Breast epithelium (tissue), 4 donors: ENCODE measurements at regions not wholly inside any gene's neighbourhood (a gene's known extent, or its start where the extent isn't known, plus 50 kb on each side); places are given as distances from the start of the nearest gene placed in this dataset.

Source experiments
- DNase-seq, 2 donors: peaks; one replicate each; pipeline ENCODE4 v3.0.0-alpha.2; 2019; ENCODE audit warnings: low spot score in 2 of 2
- H3K27ac ChIP-seq, 2 donors: fragments of 200-600 bp; sonication (generic) in 1 of 2; one replicate each; pipeline ENCODE4 v1.5.1; 2016 to 2019; ENCODE audit warnings: mild to moderate bottlenecking in 1 of 2
- H3K27me3 ChIP-seq, 2 donors: fragments of 200-600 bp; sonication (generic) in 1 of 2; one replicate each; pipeline versions ENCODE4 v1.5.1 to v1.6.0; 2017 to 2019; ENCODE audit warnings: control low read depth in 1 of 2, mild to moderate bottlenecking in 1 of 2
- H3K36me3 ChIP-seq: fragments of 200-600 bp; one replicate; pipeline ENCODE4 v1.5.1; 2019
- H3K4me1 ChIP-seq, 2 donors: fragments of 200-600 bp; sonication (generic); one replicate each; pipeline ENCODE4 v1.5.1; 2016 to 2019; ENCODE audit warnings: control low read depth in 1 of 2
- H3K4me3 ChIP-seq, 3 donors: fragments of 200-600 bp; sonication (generic); 1 replicate in 2 of 3; 2 replicates in 1 of 3; pipeline ENCODE4 v1.5.1; 2016 to 2019; ENCODE audit warnings: mild to moderate bottlenecking in 3 of 3, moderate library complexity in 2 of 3
- H3K9me3 ChIP-seq, 2 donors: fragments of 200-600 bp; sonication (generic) in 1 of 2; one replicate each; pipeline ENCODE4 v1.5.1; 2016 to 2019; ENCODE audit warnings: control low read depth in 1 of 2
- CTCF ChIP-seq, 3 donors: fragments of 450-650 bp; IDR thresholded peaks; one replicate each; pipeline ENCODE4 v1.5.1; 2016 to 2017; ENCODE audit warnings: antibody characterized with exemption in 3 of 3, mild to moderate bottlenecking in 3 of 3, moderate library complexity in 3 of 3
- POLR2A ChIP-seq: fragments of 450-650 bp; IDR thresholded peaks from one replicate; pipeline ENCODE4 v1.6.1; 2016; ENCODE audit warnings: antibody characterized with exemption, mild to moderate bottlenecking, moderate library complexity
- POLR2AphosphoS5 ChIP-seq, 3 donors: sonication (generic); formaldehyde crosslinking; IDR thresholded peaks; one replicate each; pipeline ENCODE4 v1.6.1; 2017; ENCODE audit warnings: antibody characterized with exemption in 3 of 3
- intact Hi-C: fragments of 100-400 bp; cut with DNase I; formaldehyde crosslinking; loops from one replicate; pipeline ENCODE4 v1.15.1; 2023; ENCODE audit warnings: low total_unique reads

- TF ChIP-seq CTCF (IDR thresholded peaks at IDR 0.05) (peak in 2 of 3 donors; percentile 13 to 16), POLR2A (no peak)
- no peak overlapping the region for H3K27ac ChIP-seq
- H3K36me3 ChIP-seq = no peaks in the 10 kb centered on the region
- H3K27me3 ChIP-seq = no peaks in the 10 kb centered on the region
- no peak overlapping the region for H3K4me3 ChIP-seq
- H3K9me3 ChIP-seq = no peaks in the 10 kb centered on the region
- intact Hi-C loops = no loop called here
- H3K4me1 ChIP-seq = no peaks in the 10 kb centered on the region
- no peak for DNase-seq
Measured at GRCh38 chr2:199019898-199020507, 437.7 kb downstream of the SATB2 start.

GRCh38 chr2:199018826-199019225 lies 438.9 kb downstream of the SATB2 start:
- H3K36me3 ChIP-seq = no peaks in the 10 kb centered on the region
- H3K4me1 ChIP-seq = no peaks in the 10 kb centered on the region
- no peaks in the 10 kb centered on the region for H3K27me3 ChIP-seq
- H3K27ac ChIP-seq = no peak overlapping the region
- no peaks in the 10 kb centered on the region for H3K9me3 ChIP-seq
- intact Hi-C loops = no loop called here
- H3K4me3 ChIP-seq = no peak overlapping the region
- TF ChIP-seq CTCF (IDR thresholded peaks at IDR 0.05) = no peak
- TF ChIP-seq POLR2AphosphoS5 (IDR thresholded peaks at IDR 0.05) = no peak
- no peak for TF ChIP-seq POLR2A
- DNase-seq = no peak

GRCh38 chr2:199015072-199015471 lies 442.7 kb downstream of the SATB2 start:
- no peak for TF ChIP-seq CTCF (IDR thresholded peaks at IDR 0.05)
- no peak for TF ChIP-seq POLR2A
- TF ChIP-seq POLR2AphosphoS5 (IDR thresholded peaks at IDR 0.05) = no peak
- no peak for DNase-seq
- H3K4me3 ChIP-seq = no peak overlapping the region
- H3K36me3 ChIP-seq = no peaks in the 10 kb centered on the region
- intact Hi-C loops = no loop called here
- peaks cover 7 to 12% of the 10 kb centered on the region in 2 donors for H3K9me3 ChIP-seq
- no peaks in the 10 kb centered on the region for H3K4me1 ChIP-seq
- H3K27me3 ChIP-seq = no peaks in the 10 kb centered on the region
- H3K27ac ChIP-seq = no peak overlapping the region

GRCh38 chr2:199014226-199014625 lies 443.5 kb downstream of the SATB2 start:
- H3K27ac ChIP-seq = no peak overlapping the region
- no peak for DNase-seq
- no peaks in the 10 kb centered on the region for H3K36me3 ChIP-seq
- H3K9me3 ChIP-seq = peaks cover 7 to 16% of the 10 kb centered on the region in 2 donors
- no peak overlapping the region for H3K4me3 ChIP-seq
- TF ChIP-seq POLR2AphosphoS5 (IDR thresholded peaks at IDR 0.05) = no peak
- no peak for TF ChIP-seq CTCF (IDR thresholded peaks at IDR 0.05)
- TF ChIP-seq POLR2A = no peak
- intact Hi-C loops = no loop called here
- H3K4me1 ChIP-seq = no peaks in the 10 kb centered on the region
- H3K27me3 ChIP-seq = no peaks in the 10 kb centered on the region

- no peak for DNase-seq
- intact Hi-C loops = no loop called here
- no peaks in the 10 kb centered on the region for H3K36me3 ChIP-seq
- no peaks in the 10 kb centered on the region for H3K27me3 ChIP-seq
- no peaks in the 10 kb centered on the region for H3K4me1 ChIP-seq
- H3K27ac ChIP-seq = no peak overlapping the region
- H3K9me3 ChIP-seq = peaks cover 7 to 28% of the 10 kb centered on the region in 2 donors
- H3K4me3 ChIP-seq = no peak overlapping the region
- no peak for TF ChIP-seq POLR2A
- no peak for TF ChIP-seq POLR2AphosphoS5 (IDR thresholded peaks at IDR 0.05)
- no peak for TF ChIP-seq CTCF (IDR thresholded peaks at IDR 0.05)
Measured at GRCh38 chr2:199011908-199012307, 445.8 kb downstream of the SATB2 start.
